Adipocyte (in vitro differentiated cells): ENCODE measurements at regions not wholly inside any gene's neighbourhood (a gene's known extent, or its start where the extent isn't known, plus 50 kb on each side); places are given as distances from the start of the nearest gene placed in this dataset.
A peak's percentile ranks its signal among the peaks of the same experiment; 100 is the strongest.

ENCODE experiments used
- DNase-seq: peaks from one replicate; pipeline ENCODE4 v3.0.0-alpha.2; 2015; ENCODE audit warnings: low read depth
- H3K27me3 ChIP-seq: replicated peaks from 2 replicates; pipeline ENCODE4 v1.7.0; 2013; ENCODE audit warnings: mild to moderate bottlenecking, low read length, moderate library complexity; ENCODE audit not compliant: control insufficient read depth, insufficient read depth
- H3K36me3 ChIP-seq: 2 replicates; pipeline ENCODE4 v1.7.0; 2013; ENCODE audit warnings: low read length, mild to moderate bottlenecking, moderate library complexity; ENCODE audit not compliant: control insufficient read depth, insufficient read depth, severe bottlenecking
- H3K4me1 ChIP-seq: 2 replicates; pipeline ENCODE4 v1.7.0; 2013; ENCODE audit warnings: mild to moderate bottlenecking, low read length, moderate library complexity; ENCODE audit not compliant: control insufficient read depth, insufficient read depth
- H3K4me3 ChIP-seq: 2 replicates; pipeline ENCODE4 v1.7.0; 2013; ENCODE audit warnings: mild to moderate bottlenecking, low read length, moderate library complexity
- H3K9ac ChIP-seq: 2 replicates; pipeline ENCODE4 v1.7.0; 2013; ENCODE audit warnings: mild to moderate bottlenecking, low read length, moderate library complexity
- H3K9me3 ChIP-seq: 2 replicates; pipeline ENCODE4 v1.7.0; 2013; ENCODE audit warnings: mild to moderate bottlenecking, low read length, moderate library complexity; ENCODE audit not compliant: control insufficient read depth

GRCh38 chr10:123294886-123295285, 140.7 kb downstream of the BUB3 start:
- H3K4me3 ChIP-seq, result no peak overlapping the region
- H3K36me3 ChIP-seq, result no peaks in the 10 kb centered on the region
- no peak for DNase-seq

GRCh38 chr10:123295644-123296043, 141.4 kb downstream of the BUB3 start:
- H3K36me3 ChIP-seq, result no peaks in the 10 kb centered on the region

More at GRCh38 chr10:123294886-123295285, 140.7 kb downstream of the BUB3 start:
- Histone ChIP-seq H3K9ac (no peak overlapping the region), H3K9me3 (peaks cover 4% of the 10 kb centered on the region), H3K27me3 (no peaks in the 10 kb centered on the region), H3K4me1 (no peaks in the 10 kb centered on the region)

GRCh38 chr10:123297175-123297574, 143.0 kb downstream of the BUB3 start:
- peaks cover 13% of the 10 kb centered on the region for H3K4me1 ChIP-seq

More at GRCh38 chr10:123295644-123296043, 141.4 kb downstream of the BUB3 start:
- no peak for DNase-seq
- Histone ChIP-seq H3K9ac (no peak overlapping the region), H3K4me3 (no peak overlapping the region), H3K9me3 (peaks cover 4% of the 10 kb centered on the region), H3K4me1 (no peaks in the 10 kb centered on the region), H3K27me3 (no peaks in the 10 kb centered on the region)

GRCh38 chr10:123298583-123298982, 144.4 kb downstream of the BUB3 start:
- H3K9me3 ChIP-seq, result no peaks in the 10 kb centered on the region
- peaks cover 14% of the 10 kb centered on the region for H3K4me1 ChIP-seq
- no peak overlapping the region for H3K4me3 ChIP-seq
- H3K27me3 ChIP-seq, result no peaks in the 10 kb centered on the region
- no peak for DNase-seq
- H3K9ac ChIP-seq, result no peak overlapping the region
- no peaks in the 10 kb centered on the region for H3K36me3 ChIP-seq

More at GRCh38 chr10:123297175-123297574, 143.0 kb downstream of the BUB3 start:
- H3K36me3 ChIP-seq, result no peaks in the 10 kb centered on the region
- DNase-seq, result no peak
- H3K9ac ChIP-seq, result no peak overlapping the region
- H3K9me3 ChIP-seq, result no peaks in the 10 kb centered on the region
- H3K4me3 ChIP-seq, result no peak overlapping the region
- H3K27me3 ChIP-seq, result no peaks in the 10 kb centered on the region

GRCh38 chr10:123299598-123299997, 145.4 kb downstream of the BUB3 start:
- Histone ChIP-seq H3K36me3 (no peaks in the 10 kb centered on the region), H3K9ac (no peak overlapping the region), H3K4me1 (peaks cover 23% of the 10 kb centered on the region), H3K27me3 (no peaks in the 10 kb centered on the region), H3K9me3 (no peaks in the 10 kb centered on the region), H3K4me3 (no peak overlapping the region)
- DNase-seq, result no peak

DNA sequence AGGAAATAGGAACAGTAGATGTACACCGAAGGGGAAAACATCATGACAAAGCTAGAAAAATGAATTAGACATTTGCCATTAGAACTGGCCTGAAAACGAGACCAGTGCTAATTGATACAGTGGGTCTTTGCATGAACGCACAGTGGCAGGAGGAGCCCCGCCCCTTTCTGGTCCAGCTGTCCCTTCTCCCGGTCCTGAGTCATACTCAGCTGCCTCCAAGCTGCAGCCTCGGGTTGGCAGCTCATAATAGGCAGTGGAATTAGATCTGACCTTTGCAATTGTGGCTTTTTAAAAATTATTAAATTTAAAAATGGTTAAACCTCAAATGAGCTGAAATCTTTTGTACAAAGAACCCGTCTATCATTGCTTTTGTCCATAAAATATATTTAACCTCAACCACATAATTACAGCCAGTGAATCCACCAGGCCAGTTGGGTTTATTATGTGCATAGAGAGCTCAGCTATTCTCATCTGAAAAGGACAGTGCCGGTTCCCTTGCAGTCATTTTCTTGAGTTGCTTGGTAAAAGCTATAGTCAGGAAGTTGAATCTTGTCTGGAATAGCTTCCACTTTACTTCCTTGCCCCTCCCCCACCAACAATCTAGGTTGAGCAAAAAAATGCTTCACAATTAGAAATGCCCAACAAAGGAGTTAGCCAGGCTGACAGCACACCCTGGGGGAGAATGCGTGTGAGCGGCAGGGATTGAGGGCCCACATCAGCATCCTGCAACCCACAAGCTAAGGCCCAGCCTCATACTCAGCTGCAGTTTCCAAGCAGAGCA, 147.1 kb downstream of the BUB3 start:
- no peak overlapping the region for H3K4me3 ChIP-seq
- DNase-seq, result peak; percentile 10
- peaks cover 23% of the 10 kb centered on the region for H3K4me1 ChIP-seq
- H3K27me3 ChIP-seq, result no peaks in the 10 kb centered on the region
- no peaks in the 10 kb centered on the region for H3K9me3 ChIP-seq
- no peaks in the 10 kb centered on the region for H3K36me3 ChIP-seq
- peak overlapping the region; percentile 43 for H3K9ac ChIP-seq

GRCh38 chr10:123303581-123304337, 149.6 kb downstream of the BUB3 start:
- no peaks in the 10 kb centered on the region for H3K36me3 ChIP-seq
- no peak for DNase-seq
- no peaks in the 10 kb centered on the region for H3K9me3 ChIP-seq
- H3K9ac ChIP-seq, result no peak overlapping the region
- H3K27me3 ChIP-seq, result no peaks in the 10 kb centered on the region
- peaks cover 24% of the 10 kb centered on the region for H3K4me1 ChIP-seq
- H3K4me3 ChIP-seq, result no peak overlapping the region

DNA sequence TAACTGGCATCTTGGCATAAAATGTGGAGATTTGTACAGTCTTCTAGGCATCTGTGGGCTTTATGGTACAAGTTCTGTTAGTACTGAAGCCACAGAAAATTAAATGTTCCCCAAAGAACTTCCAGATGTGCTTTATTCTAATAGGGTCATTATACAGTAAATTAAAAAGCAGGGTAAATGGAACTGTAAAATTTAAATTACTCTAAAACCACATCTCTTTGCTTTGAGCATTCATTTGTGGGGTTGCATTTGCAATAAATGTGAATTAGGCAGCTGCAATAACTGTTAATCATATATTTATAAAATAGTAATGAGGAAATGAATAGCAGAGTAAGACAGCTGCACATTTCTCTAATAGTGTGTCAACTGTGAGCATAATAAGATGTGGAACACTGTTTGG, 151.5 kb downstream of the BUB3 start:
- Histone ChIP-seq H3K9ac (no peak overlapping the region), H3K36me3 (no peaks in the 10 kb centered on the region), H3K9me3 (no peaks in the 10 kb centered on the region), H3K27me3 (no peaks in the 10 kb centered on the region), H3K4me1 (peaks cover 42% of the 10 kb centered on the region), H3K4me3 (no peak overlapping the region)
- no peak for DNase-seq

DNA sequence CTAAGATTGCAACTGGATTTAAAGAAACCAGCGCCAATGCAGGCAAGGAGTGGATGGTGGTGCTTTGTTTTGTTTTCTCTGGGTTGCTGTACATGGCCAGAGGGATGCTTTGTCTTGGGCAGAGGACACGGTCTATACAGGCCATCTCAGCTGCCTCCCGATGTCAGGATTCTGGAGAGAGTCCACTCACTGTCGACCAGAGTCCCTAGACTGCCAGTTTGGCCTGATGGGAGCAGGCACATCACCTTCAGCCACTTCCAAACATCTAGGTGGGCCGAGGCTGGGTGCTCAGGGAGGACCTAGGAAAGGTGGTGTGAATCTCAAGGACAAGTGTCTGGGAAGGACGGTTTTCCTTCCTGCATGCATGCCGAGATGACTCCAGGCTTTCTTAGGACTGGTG, 152.1 kb downstream of the BUB3 start:
- H3K9ac ChIP-seq, result no peak overlapping the region

GRCh38 chr10:123309731-123310130, 155.5 kb downstream of the BUB3 start:
- Histone ChIP-seq H3K36me3 (no peaks in the 10 kb centered on the region), H3K4me3 (peak overlapping the region; percentile 58), H3K9ac (peak overlapping the region; percentile 68), H3K9me3 (no peaks in the 10 kb centered on the region), H3K4me1 (peaks cover 19% of the 10 kb centered on the region), H3K27me3 (no peaks in the 10 kb centered on the region)
- peak; percentile 23 for DNase-seq

More for the DNA sequence above, 152.1 kb downstream of the BUB3 start:
- H3K4me3 ChIP-seq, result no peak overlapping the region
- no peak for DNase-seq
- H3K36me3 ChIP-seq, result no peaks in the 10 kb centered on the region
- peaks cover 38% of the 10 kb centered on the region for H3K4me1 ChIP-seq
- H3K9me3 ChIP-seq, result no peaks in the 10 kb centered on the region
- H3K27me3 ChIP-seq, result no peaks in the 10 kb centered on the region

DNA sequence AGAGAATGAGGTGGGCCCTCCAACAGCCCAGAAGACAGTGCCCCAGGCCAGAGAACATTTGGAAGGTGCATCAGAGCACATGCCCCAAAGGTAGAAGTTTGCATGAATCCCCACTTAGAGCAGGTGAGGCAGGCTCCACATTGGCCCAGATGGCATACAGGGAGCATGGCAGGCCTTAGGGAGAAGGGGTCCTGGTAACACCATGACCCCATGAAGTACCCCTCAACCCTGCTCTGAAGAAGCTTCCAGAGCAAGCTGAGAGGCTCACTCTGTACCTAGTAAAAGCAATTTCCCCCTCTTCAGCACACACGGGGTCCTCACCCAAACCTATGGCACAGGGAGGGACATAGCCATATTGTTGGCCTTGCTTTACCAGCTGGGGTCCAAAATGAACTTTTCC, 162.6 kb downstream of the BUB3 start:
- no peak overlapping the region for H3K4me3 ChIP-seq
- no peak for DNase-seq
- H3K36me3 ChIP-seq, result no peaks in the 10 kb centered on the region
- peaks cover 6% of the 10 kb centered on the region for H3K4me1 ChIP-seq
- H3K9me3 ChIP-seq, result no peaks in the 10 kb centered on the region
- H3K9ac ChIP-seq, result no peak overlapping the region
- no peaks in the 10 kb centered on the region for H3K27me3 ChIP-seq
